NB4 (cell line): ENCODE measurements at regions not wholly inside any gene's neighbourhood (a gene's known extent, or its start where the extent isn't known, plus 50 kb on each side); places are given as distances from the start of the nearest gene placed in this dataset.

Experiments
- CTCF ChIP-seq: IDR thresholded peaks from one replicate; pipeline ENCODE4 v1.5.1; 2012; ENCODE audit warnings: low read depth, low read length
- MAX ChIP-seq: IDR thresholded peaks from 2 replicates; pipeline ENCODE4 v1.6.1; 2011; ENCODE audit warnings: low read depth, low read length
- POLR2A ChIP-seq: IDR thresholded peaks from 2 replicates; pipeline ENCODE4 v1.6.1; 2011; ENCODE audit warnings: mild to moderate bottlenecking; ENCODE audit not compliant: insufficient read length; ENCODE audit errors: extremely low read depth

GRCh38 chr17:20896153-20896649, 146.6 kb downstream of the USP22 start:
- TF ChIP-seq POLR2A = no peak
- TF ChIP-seq CTCF = no peak
- no peak for TF ChIP-seq MAX
